HG03060 (cell line): ENCODE measurements at regions not wholly inside any gene's neighbourhood (a gene's known extent, or its start where the extent isn't known, plus 50 kb on each side); places are given as distances from the start of the nearest gene placed in this dataset.
"Not testable (repeated sequence)": the region's sequence is repeated elsewhere in the genome, so short reads cannot be mapped to it uniquely, and the experiment has no call there.

Experiments
- ATAC-seq: cut with Tn5 transposase; IDR thresholded peaks from one replicate; pipeline ENCODE4 v1.9.1; 2021; ENCODE audit warnings: low read depth, moderate number of reproducible peaks; ENCODE audit not compliant: unreplicated experiment

DNA sequence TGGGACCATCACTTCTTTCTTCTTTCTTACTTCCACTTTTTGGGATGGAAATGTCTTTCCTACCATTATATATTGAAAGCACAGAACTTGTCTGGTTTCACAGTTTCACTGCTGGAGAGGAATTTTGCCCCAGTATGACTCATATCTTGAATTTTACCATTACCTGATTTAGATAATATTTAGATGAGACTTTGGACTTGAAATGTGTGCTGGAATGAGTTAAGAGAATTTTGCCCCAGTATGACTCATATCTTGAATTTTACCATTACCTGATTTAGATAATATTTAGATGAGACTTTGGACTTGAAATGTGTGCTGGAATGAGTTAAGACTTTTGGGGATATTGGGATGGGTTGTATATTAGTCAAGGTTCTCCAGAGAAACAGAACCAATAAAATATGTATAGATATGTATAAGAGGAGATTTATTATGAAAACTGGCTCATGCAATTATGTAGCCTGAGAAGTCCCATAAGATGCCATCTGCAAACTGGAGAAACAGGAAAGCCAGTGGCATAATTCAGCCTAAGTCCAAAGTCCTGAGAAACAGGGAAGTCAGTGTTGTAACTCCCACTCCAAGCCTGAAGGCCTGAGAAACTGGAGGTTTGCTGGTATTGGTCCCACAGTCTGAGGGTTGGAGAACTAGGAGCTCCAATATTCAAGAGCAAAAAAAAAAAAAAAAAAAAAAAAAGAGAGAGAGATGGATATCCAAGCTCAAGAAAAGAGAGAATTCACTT is 1029.2 kb downstream of the EPHA3 start:
- no peak for ATAC-seq

DNA sequence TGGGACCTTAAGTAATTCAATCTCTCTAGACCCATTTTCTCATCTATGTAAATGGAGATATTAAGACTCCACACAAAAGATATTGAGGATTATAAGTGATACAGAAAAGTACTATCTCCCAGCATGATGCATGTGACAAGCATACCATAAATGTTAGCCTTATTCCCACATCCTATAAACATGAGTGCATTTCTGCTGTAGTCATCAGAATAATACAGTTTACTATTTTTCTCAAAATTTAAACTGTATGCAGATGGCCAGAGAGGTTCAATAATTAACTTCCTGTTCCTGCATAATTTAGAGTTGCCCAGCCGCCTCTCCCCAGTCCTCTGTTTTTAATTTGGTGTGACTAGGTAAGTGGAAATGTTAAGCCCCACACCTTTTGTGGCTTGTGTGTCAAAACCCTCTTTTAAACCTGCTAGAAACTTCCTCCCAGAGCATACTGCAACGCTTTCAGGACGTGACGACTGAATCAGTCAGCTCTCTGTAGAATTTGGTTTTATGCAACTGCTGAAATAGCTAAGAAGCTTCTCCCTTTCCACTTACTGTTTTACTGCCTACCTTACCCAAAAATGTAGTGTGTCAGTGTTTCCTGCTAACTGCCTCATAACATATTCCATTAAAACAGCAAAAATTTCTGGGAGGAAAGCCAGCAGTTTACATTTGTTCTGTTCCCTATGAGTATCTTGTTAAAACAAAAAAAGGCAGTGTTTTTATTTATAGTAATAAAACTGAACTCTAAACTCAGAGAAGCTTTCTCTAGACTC is 1037.9 kb downstream of the EPHA3 start:
- no peak for ATAC-seq

DNA sequence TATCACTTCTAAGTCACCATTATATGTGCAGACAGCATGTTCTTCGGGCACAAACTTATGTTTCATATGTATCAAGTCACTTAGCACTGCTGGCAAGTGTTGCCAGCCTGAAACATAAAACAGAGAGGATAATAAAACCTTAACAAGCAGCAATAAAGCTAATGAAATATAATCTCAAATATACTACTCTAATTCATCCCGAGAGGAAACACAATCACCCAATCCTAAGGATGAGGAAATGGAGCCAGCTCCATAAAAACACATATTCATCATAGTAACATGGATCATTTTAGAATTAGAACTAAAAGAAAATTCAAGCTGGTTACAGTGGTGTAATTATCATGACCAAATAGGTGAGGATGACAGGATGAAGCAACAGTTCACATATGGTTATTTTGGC is 1072.7 kb downstream of the EPHA3 start:
- no peak for ATAC-seq

DNA sequence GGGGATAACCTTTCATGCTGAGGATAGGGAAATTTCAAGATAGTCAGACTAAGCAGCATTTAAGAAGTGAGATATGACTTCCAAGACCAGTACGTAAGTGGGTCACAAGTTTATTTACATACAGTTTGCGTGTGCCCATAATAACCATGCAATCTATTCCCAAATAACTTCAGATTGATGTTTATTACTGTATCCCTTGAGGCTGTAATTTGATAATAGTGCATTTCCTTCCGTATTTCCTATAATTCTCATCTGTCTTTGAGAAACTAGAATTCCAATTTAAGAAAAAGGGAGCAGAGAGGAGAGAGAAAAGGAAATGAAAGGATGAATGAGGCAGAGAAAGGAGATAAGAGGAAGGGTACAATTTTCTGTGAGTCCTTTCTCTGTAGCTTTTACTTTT is 1073.1 kb downstream of the EPHA3 start:
- no peak for ATAC-seq

DNA sequence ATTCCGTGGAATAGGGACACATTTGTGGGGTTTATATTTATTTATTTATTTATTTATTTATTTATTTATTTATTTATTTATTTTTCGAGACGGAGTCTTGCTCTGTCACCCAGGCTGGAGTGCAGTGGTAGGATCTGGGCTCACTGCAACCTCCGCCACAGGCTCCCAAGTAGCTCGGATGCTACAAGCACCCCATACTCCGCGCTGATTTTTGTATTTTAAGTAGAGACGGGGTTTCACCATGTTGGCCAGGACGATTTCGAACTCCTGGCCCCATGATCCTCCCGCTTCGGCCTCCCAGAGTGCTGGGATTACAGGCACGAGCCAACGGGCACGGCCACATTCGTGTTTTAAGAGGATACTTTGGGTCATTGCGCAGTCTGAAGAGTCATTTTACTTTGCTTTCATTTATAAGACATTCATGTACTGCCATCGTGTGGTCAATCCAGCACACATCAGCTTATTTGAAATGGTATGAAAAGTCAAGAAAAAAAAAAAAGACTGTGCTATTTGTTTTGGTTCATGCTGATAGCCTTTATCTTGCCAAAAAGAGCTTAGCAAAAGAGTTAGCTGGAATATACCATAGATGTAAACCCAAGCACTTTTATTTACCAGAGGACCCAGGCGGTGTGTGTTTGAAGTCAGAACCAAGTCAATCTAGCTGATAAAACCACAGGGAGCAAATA is 1075.0 kb downstream of the EPHA3 start:
- peak; percentile 62 for ATAC-seq

DNA sequence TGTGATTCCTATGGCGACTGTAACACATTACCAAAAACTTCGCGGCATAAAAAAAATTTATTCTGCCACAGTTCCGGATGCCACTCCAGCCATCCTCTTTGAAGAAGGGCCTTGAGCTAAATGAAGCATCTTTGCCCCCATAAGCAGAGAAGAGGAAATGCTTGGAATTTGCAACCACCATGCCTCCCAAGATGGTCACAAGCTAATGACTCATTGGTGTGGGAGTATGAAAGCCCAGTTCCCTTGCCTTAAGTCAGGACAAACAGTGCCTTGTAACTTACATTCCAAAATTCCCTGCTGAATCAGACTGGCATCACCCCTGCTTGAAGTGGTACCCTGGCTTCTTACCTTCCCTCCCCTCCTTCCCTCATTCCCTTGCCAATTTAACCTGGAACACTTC is 1077.4 kb downstream of the EPHA3 start:
- ATAC-seq = no peak

DNA sequence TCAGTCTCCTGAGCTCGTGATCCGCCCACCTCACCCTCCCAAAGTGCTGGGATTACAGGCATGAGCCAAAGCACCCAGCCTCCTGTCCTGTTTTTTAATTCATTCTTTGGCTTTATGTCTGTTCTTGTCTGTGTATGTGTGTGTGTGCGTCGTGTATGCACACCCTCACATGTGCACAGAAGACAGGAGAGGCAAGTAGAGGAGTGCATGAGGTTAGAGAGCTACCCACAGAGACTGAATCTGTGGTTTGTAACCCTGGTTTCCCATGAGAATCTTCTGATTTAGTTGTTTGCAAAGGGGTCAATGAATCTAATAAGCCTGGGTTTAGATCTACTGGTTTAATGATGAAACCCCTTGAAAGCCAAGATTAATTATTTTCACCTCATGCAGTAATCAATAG is 1090.0 kb downstream of the EPHA3 start:
- not testable (repeated sequence) for ATAC-seq

DNA sequence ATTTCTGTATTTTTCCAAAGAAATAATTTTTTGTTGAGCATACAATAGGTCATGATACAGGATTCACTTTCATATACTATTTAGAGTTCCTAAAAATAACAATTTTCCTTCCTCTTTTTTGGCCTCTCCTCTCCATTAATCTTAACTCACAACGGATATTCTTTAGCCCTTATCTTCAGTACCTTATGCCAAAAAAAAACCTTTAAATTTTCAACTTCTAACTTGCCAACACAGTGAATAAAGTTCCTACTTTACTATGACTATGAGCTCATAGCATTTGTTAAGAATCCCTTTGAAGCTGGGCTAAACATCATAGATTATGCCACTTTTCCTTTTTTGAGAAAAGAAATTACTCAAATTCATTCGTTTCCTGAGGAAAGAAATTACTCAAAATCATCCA is 1095.5 kb downstream of the EPHA3 start:
- not testable (repeated sequence) for ATAC-seq

DNA sequence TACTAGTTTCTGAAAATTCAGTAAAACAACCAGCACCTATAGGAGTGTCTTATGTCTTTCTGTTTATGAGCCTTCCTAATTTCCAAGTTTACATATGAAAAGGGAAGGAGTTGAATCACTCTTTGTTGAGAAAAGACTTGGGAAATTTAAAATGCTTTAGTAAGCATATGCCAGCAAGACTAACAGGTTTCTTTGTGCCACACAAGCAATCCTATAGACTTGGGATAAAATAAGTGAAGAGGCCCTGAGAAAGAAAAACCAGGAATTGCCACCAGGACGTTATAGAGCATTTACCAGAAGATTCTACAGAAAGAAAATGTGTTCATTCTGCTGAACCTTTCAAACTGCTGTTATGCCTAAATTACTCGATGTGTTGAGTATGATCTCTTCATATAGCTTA is 1099.1 kb downstream of the EPHA3 start:
- not testable (repeated sequence) for ATAC-seq

DNA sequence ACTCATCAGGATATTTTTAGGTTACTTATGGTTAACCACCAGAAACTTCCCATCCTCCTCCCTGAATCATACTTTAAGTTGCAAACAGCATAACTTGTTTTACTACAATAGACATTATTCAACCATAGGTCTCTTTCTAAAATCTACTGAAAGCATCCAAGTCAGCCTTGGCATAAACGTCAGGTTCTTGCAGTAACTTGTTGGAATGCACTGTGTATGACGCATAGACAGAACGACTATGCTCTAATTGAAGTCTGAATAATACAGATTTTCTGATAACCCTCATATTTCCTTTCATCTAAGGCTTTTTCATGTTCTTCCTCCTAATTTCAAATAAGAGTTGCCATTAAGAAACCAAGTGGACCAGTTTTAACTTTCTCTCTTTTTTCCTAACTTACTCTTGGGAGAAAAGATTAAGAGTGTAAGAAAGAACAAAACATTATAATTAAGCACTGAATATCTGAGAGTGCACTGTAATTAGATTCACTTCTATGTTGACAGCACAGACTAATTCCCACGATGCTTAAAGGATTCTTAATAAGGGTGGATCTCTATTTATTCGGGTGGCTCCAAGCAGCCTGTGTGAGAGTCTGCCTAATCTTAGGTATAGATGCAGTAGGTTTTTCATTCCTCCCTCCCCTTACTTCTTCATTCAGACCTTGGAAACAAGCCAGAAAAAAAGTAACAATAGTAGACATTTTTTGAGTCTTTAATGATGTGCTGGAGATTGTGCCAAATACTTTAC is 1100.1 kb downstream of the EPHA3 start:
- not testable (repeated sequence) for ATAC-seq

DNA sequence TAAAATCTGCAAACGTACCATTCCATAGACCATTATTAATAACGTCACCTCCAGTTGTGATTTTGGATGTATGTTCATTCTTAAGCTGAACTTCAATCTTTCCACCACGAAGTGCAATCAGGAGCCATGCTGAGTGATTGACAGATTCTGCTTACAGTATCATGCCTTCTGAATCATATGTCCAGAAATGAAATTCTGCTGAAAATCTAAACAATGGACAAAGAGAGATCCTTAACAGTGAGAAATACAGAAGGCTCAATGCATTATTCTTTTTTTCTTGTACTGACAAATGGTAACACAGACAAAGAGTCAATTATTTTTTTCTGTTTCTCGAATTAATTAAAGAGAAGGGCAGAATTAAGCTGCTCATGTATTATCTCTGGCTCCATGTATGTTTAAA is 1114.5 kb downstream of the EPHA3 start:
- no peak for ATAC-seq

DNA sequence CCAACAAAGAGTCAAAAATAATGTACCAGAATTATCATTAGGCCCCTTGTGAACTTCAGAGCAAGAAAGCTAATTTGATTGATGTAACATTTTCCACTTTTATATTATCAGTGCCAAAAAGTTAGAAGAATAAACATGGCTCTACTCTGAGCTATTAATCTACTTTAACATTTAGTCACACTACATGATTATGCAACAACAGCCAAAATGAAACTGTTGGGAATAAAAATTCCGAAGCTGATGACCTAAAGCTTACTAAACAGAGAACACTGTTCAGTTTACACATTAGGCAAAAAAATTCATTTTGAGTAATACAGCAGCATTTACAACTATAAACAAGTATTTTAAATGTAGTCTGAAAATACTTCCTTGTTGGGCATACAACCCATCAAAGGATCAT is 1134.1 kb downstream of the EPHA3 start:
- no peak for ATAC-seq

DNA sequence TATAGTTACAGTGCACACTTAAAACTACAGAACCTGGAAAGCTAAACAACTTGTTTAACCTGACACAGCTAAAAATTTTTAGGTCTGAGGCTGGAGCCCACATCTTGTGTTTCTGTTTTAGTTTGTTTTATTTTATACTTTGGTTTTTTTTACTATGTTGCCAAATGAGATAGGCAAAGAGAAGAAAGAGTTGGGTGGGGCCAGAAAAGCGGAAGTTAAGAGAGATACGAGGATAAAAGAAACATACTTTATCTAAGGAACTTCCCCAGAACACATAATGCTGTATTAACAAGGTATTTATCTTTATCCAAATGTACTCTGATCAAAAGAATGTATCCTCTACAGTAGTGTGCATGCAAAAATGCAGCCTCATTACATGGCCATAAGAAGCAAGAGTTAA is 1145.7 kb downstream of the EPHA3 start:
- ATAC-seq = no peak

DNA sequence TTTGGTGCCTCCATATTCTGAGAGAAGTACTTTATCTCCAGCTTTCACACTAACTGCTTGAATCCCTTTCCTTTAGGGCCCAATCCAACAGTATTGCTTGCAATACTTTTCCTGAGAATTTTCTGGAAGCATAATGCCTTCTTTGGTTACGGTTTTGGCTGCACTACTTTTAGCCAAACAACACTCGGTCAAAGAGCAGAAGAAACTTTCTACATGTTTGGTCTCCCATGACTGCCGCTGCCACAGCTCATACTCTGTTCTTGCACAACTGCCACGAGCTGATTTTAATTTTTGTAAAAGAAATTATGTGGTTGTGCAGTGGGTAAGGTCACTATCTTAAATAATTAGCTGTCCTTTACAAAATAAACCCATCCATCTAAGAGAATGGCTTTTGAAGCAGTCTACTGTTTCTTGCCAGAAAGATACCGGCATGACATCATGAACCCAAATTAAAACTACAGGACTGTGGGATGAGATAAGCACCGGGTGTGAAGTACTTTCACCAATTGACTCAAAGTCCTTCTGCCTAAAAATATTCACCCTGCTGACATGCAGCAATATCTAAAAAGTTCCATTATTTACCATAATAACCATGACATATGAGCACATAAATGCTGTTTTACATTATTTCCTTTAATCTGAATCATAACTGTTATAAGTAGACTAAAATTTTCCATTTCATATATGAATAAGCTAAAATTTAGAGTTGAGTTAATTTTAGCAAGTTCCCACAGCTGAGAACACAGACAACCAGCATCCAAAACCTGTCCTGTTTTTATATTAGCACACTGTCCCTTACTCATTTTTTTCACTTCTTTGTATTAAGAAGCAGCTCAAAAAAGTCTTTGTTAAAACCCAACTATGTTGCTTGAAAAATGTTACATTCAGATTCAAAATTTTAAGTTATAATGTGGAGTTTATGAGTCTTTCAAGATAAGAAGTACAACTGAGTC is 1154.3 kb downstream of the EPHA3 start:
- no peak for ATAC-seq
